ENCODE measurements at regions not wholly inside any gene's neighbourhood (a gene's known extent, or its start where the extent isn't known, plus 50 kb on each side); places are given as distances from the start of the nearest gene placed in this dataset.

- TF ChIP-seq EZH2 (IDR thresholded peaks at IDR 0.05; ENCODE audit: borderline replicate concordance, low read depth, low read length, severe bottlenecking) (no peak), CTCF (IDR thresholded peaks at IDR 0.05; ENCODE audit: borderline replicate concordance, extremely low read depth, low read length, poor library complexity, severe bottlenecking) (no peak)
Measured at GRCh38 chr3:152037953-152038352, 164.5 kb downstream of the SUCNR1 start.

Measured in DND-41 (cell line).